B cell (primary cell): ENCODE measurements at regions not wholly inside any gene's neighbourhood (a gene's known extent, or its start where the extent isn't known, plus 50 kb on each side); places are given as distances from the start of the nearest gene placed in this dataset.

ENCODE experiments used
- ATAC-seq: fragments of 200-7000 bp; cut with Tn5 transposase; one replicate; pipeline ENCODE4 v1.10.0; 2021; ENCODE audit warnings: low read depth, mild to moderate bottlenecking, moderate number of reproducible peaks, moderate library complexity
- CTCF ChIA-PET: fragments of 350-600 bp; sonication (Branson Sonifier 250); formaldehyde crosslinking; loops from one replicate; lab custom pipeline; 2021; ENCODE audit warnings: antibody characterized with exemption, inconsistent platforms; lab: Charles Lee
- POLR2A ChIA-PET: fragments of 350-600 bp; sonication (Branson Sonifier 250); formaldehyde crosslinking; loops from one replicate; lab custom pipeline; 2021; ENCODE audit warnings: antibody characterized with exemption; lab: Charles Lee
- DNase-seq: peaks from one replicate; pipeline ENCODE4 v3.0.0; 2013
- H2AFZ ChIP-seq: 2 replicates; pipeline ENCODE4 v1.6.1; 2012; ENCODE audit warnings: mild to moderate bottlenecking, low read depth, low read length; ENCODE audit not compliant: insufficient read depth, poor library complexity, severe bottlenecking
- H3K27ac ChIP-seq, 2 donors: 1 replicate in 1 of 2; 2 replicates in 1 of 2; pipeline ENCODE4 v1.5.1; 2012 to 2013; ENCODE audit warnings: low read length in 2 of 2, mild to moderate bottlenecking in 2 of 2, moderate library complexity in 1 of 2
- H3K27me3 ChIP-seq, 4 experiments: fragments of 200-600 bp in 1 of 4; sonication (generic) in 1 of 4; replicated peaks in 1 of 4; 1 replicate in 2 of 4; 2 replicates in 2 of 4; pipeline versions ENCODE4 v1.6.1 to v1.7.0; 2013 to 2016; ENCODE audit warnings: low read length in 3 of 4, mild to moderate bottlenecking in 2 of 4, mixed read lengths in 1 of 4, moderate library complexity in 1 of 4; ENCODE audit not compliant: insufficient read depth in 4 of 4, control insufficient read depth in 3 of 4; ENCODE audit errors: control extremely low read depth in 1 of 4
- H3K36me3 ChIP-seq, 2 experiments: replicated peaks in 1 of 2; 1 replicate in 1 of 2; 2 replicates in 1 of 2; pipeline versions ENCODE4 v1.6.1 to v1.7.1; 2013; ENCODE audit warnings: low read length in 1 of 2; ENCODE audit not compliant: insufficient read depth in 2 of 2, control insufficient read depth in 1 of 2; ENCODE audit errors: control extremely low read depth in 1 of 2, extremely low read depth in 1 of 2
- H3K4me1 ChIP-seq, 2 donors: fragments of 200-600 bp in 1 of 2; sonication (generic) in 1 of 2; 1 replicate in 1 of 2; 2 replicates in 1 of 2; pipeline versions ENCODE4 v1.5.1 to v1.6.1; 2013 to 2017; ENCODE audit warnings: low read length in 2 of 2; ENCODE audit not compliant: control insufficient read depth in 2 of 2, insufficient read depth in 2 of 2
- H3K4me2 ChIP-seq: replicated peaks from 2 replicates; pipeline ENCODE3; 2012; ENCODE audit warnings: mild to moderate bottlenecking, low read depth, low read length; ENCODE audit not compliant: poor library complexity, severe bottlenecking
- H3K4me3 ChIP-seq, 5 experiments: fragments of 200-600 bp in 1 of 5; sonication (generic) in 1 of 5; 1 replicate in 3 of 5; 2 replicates in 2 of 5; pipeline versions ENCODE4 v1.5.1 to v1.7.0; 2011 to 2016; ENCODE audit warnings: low read length in 4 of 5, mild to moderate bottlenecking in 4 of 5, low read depth in 2 of 5, control low read depth in 1 of 5, moderate library complexity in 1 of 5; ENCODE audit not compliant: insufficient read depth in 1 of 5; ENCODE audit errors: control extremely low read depth in 1 of 5, extremely low read depth in 1 of 5
- H3K79me2 ChIP-seq: fragments of 200-600 bp; sonication (generic); one replicate; pipeline ENCODE4 v1.6.0; 2016; ENCODE audit warnings: low read length; ENCODE audit not compliant: control insufficient read depth, insufficient read depth
- H3K9ac ChIP-seq: fragments of 200-600 bp; sonication (generic); 2 replicates; pipeline ENCODE4 v1.6.1; 2017; ENCODE audit warnings: mild to moderate bottlenecking, low read length, moderate library complexity
- H3K9me3 ChIP-seq, 3 donors: one replicate each; pipeline versions ENCODE4 v1.6.1 to v1.7.1; 2013; ENCODE audit warnings: low read length in 2 of 3; ENCODE audit not compliant: control insufficient read depth in 2 of 3, insufficient read depth in 1 of 3; ENCODE audit errors: control extremely low read depth in 1 of 3
- H4K20me1 ChIP-seq: 2 replicates; pipeline ENCODE4 v1.6.0; 2012; ENCODE audit warnings: mild to moderate bottlenecking, low read length; ENCODE audit not compliant: insufficient read depth, control insufficient read depth, poor library complexity, severe bottlenecking
- H3K27ac Mint-ChIP-seq: one replicate; pipeline ENCODE4 v1.8.0; 2021; ENCODE audit warnings: mixed read lengths
- H3K27me3 Mint-ChIP-seq: one replicate; pipeline ENCODE4 v1.8.0; 2021; ENCODE audit warnings: mixed read lengths
- H3K4me1 Mint-ChIP-seq: one replicate; pipeline ENCODE4 v1.8.0; 2021; ENCODE audit warnings: mixed read lengths
- H3K4me3 Mint-ChIP-seq: one replicate; pipeline ENCODE4 v1.8.0; 2021; ENCODE audit warnings: mixed read lengths
- H3K9me3 Mint-ChIP-seq: one replicate; pipeline ENCODE4 v1.8.0; 2022; ENCODE audit warnings: mixed read lengths; ENCODE audit not compliant: insufficient read depth
- CTCF ChIP-seq: fragments of 200-600 bp; IDR thresholded peaks from one replicate; pipeline ENCODE4 v1.8.0; 2022; ENCODE audit warnings: antibody characterized with exemption, mild to moderate bottlenecking
- EZH2 ChIP-seq: IDR thresholded peaks from 2 replicates; pipeline ENCODE4 v1.6.1; 2012; ENCODE audit warnings: borderline replicate concordance, low read depth, mild to moderate bottlenecking, moderate library complexity, low read length; ENCODE audit not compliant: insufficient read depth, poor library complexity, severe bottlenecking
- WGBS: methylation state at CpG from one replicate; pipeline ENCODE4 v1.1.5; 2013; ENCODE audit warnings: missing lambda C conversion rate; ENCODE audit not compliant: insufficient coverage; 5-methylcytosine and 5-hydroxymethylcytosine counted together
- intact Hi-C: fragments of 100-400 bp; cut with micrococcal nuclease; formaldehyde crosslinking; loops from one replicate; pipeline ENCODE4 v1.10.0; 2022

DNA sequence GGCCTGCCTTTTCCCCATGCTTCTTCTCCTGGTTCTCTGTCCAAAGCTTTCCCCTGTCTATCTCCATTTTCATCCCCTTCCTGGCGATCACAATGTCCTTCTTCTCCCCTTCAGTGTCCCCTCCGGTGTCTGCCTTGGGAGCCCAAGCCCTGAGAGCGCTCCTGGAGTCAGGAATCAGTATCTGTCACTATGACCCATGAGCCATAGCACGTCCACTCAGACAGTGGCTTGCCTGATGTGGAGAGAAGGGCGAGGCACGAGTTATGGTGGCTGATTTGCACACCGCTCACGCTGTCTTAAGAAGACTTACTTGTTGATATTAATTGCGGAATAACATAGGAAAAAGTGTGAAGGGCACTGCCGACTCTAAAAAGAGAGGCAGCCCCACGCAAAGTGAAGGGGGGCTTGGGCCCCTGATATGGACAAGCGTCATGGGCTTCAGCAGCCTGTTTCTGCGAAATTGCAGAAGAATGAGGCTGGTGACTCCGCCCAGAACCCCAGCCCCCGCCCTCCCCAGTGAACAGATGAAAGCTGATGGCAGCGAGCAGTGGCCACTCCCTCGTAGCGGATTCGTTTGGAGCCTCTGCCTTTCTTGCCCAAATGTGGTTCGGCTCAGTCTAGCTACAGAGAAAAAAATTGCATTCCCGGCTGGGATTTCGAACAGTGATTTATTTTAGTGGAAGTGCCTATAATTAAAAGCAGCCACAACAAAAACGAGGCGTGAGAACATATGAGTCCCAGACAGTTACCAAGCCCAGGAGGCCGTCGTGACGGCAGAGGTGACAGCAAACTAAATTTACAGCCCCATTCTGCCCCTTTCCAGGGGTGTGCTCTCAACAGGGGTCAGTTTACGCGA lies 149.8 kb downstream of the ICE1 start:
- ChIA-PET POLR2A (no interaction called here), CTCF (no interaction called here)
- no peak for TF ChIP-seq EZH2
- TF ChIP-seq CTCF, result no peak
- Histone ChIP-seq H3K27ac (no peak overlapping the region), H3K4me1 (no peaks in the 10 kb centered on the region), H3K79me2 (no peaks in the 10 kb centered on the region), H3K4me3 (no peak overlapping the region), H4K20me1 (no peaks in the 10 kb centered on the region), H3K27me3 (peaks cover 0 to 2% (median 0%) of the 10 kb centered on the region in 4 experiments), H2AFZ (no peak overlapping the region), H3K9me3 (peaks cover 0 to 8% (median 0%) of the 10 kb centered on the region in 3 donors), H3K9ac (no peak overlapping the region), H3K36me3 (no peaks in the 10 kb centered on the region), H3K4me2 (no peak overlapping the region)
- Mint-ChIP-seq H3K4me3 (no peak overlapping the region), H3K4me1 (no peaks in the 10 kb centered on the region), H3K27me3 (peaks cover 12% of the 10 kb centered on the region), H3K9me3 (no peaks in the 10 kb centered on the region), H3K27ac (no peak overlapping the region)
- ATAC-seq (no peak), DNase-seq (no peak)
- intact Hi-C loops, result no loop called here
- WGBS, result 74% methylated on average over 17 of the region's 29 CpGs

DNA sequence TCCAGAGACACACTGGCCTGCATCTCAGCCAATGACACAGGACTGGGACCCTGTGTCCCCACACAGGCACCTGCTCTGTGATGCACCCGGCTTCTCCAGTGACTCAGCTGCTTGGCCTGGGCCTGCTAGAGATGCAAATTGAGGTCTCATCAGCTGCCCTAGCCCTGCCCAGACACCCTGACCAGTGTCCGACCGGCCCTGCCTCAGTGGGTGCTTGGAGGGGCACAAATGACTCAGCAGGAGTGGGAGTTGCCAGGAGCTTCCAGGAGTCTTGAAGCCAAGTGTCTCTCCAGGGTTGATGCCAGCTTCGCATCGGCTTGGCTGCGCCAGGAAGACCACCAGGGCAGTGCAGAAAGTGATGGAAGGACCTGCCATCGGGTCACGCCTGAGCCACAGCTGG lies 148.2 kb downstream of the ICE1 start:
- H3K27ac Mint-ChIP-seq, result no peak overlapping the region
- no peaks in the 10 kb centered on the region for H3K4me1 Mint-ChIP-seq
- no peak overlapping the region for H2AFZ ChIP-seq
- peaks cover 12% of the 10 kb centered on the region for H3K27me3 Mint-ChIP-seq
- H3K27me3 ChIP-seq, result peaks cover 0 to 2% (median 0%) of the 10 kb centered on the region in 4 experiments
- ChIA-PET CTCF (no interaction called here), POLR2A (no interaction called here)
- TF ChIP-seq EZH2 (no peak), CTCF (no peak)
- 94% methylated on average over 6 of the region's 8 CpGs for WGBS
- DNase-seq, result no peak
- ATAC-seq, result no peak
- H3K9me3 Mint-ChIP-seq, result no peaks in the 10 kb centered on the region
- no peaks in the 10 kb centered on the region for H4K20me1 ChIP-seq
- no peaks in the 10 kb centered on the region for H3K79me2 ChIP-seq
- no peak overlapping the region for H3K4me2 ChIP-seq
- no peak overlapping the region for H3K27ac ChIP-seq
- H3K36me3 ChIP-seq, result no peaks in the 10 kb centered on the region
- H3K9ac ChIP-seq, result no peak overlapping the region
- peaks cover 0 to 8% (median 0%) of the 10 kb centered on the region in 3 donors for H3K9me3 ChIP-seq
- no peak overlapping the region for H3K4me3 Mint-ChIP-seq
- H3K4me3 ChIP-seq, result no peak overlapping the region
- intact Hi-C loops, result no loop called here
- no peaks in the 10 kb centered on the region for H3K4me1 ChIP-seq
